ENCODE measurements at regions not wholly inside any gene's neighbourhood (a gene's known extent, or its start where the extent isn't known, plus 50 kb on each side); places are given as distances from the start of the nearest gene placed in this dataset. TPM values are rescaled to one million over a fixed set of nuclear protein-coding genes. Genes with fewer than 3 reads are reported as not detected.

- no peak for DNase-seq (ENCODE audit: low spot score)
Observed at GRCh38 chr1:201764579-201764978, 64.4 kb upstream of the IPO9 start.

GRCh38 chr1:201766131-201766866, 62.7 kb upstream of the IPO9 start:
- no peak for DNase-seq (ENCODE audit: low spot score)

- DNase-seq (ENCODE audit: low spot score): no peak
Observed at GRCh38 chr1:201767339-201767738, 61.6 kb upstream of the IPO9 start.

- no peak for DNase-seq (ENCODE audit: low spot score)
Observed at GRCh38 chr1:201769072-201769471, 59.9 kb upstream of the IPO9 start.

- no peak for DNase-seq (ENCODE audit: low spot score)
Observed at GRCh38 chr1:201769966-201770365, 59.0 kb upstream of the IPO9 start.

- DNase-seq (ENCODE audit: low spot score): no peak
Observed at GRCh38 chr1:201771466-201771865, 57.5 kb upstream of the IPO9 start.

GRCh38 chr1:201772178-201772577, 56.8 kb upstream of the IPO9 start:
- no peak for DNase-seq (ENCODE audit: low spot score)

GRCh38 chr1:201773764-201774163, 55.2 kb upstream of the IPO9 start:
- no peak for DNase-seq (ENCODE audit: low spot score)

GRCh38 chr1:201774224-201774982, 54.6 kb upstream of the IPO9 start:
- DNase-seq (ENCODE audit: low spot score): no peak

GRCh38 chr1:201774983-201775344, 54.0 kb upstream of the IPO9 start:
- DNase-seq (ENCODE audit: low spot score): no peak

- DNase-seq (ENCODE audit: low spot score): no peak
Observed at GRCh38 chr1:201775380-201775779, 53.6 kb upstream of the IPO9 start.

- DNase-seq (ENCODE audit: low spot score): no peak
Observed at GRCh38 chr1:201778279-201779065, 50.5 kb upstream of the IPO9 start.

Small RNA genes lying in the stretch of these regions (microRNA-seq; reads per million reads assigned to microRNA genes)
- not detected for gene MIR5191 (ENCODE audit: borderline number of aligned reads)
